ENCODE measurements at regions not wholly inside any gene's neighbourhood (a gene's known extent, or its start where the extent isn't known, plus 50 kb on each side); places are given as distances from the start of the nearest gene placed in this dataset.
"Not testable (repeated sequence)": the region's sequence is repeated elsewhere in the genome, so short reads cannot be mapped to it uniquely, and the experiment has no call there.

GRCh38 chr3:81913886-81914663, 152.6 kb upstream of the GBE1 start:
- DNase-seq, result no peak

- no peak for DNase-seq
Observed at GRCh38 chr3:81911221-81911620, 149.8 kb upstream of the GBE1 start.

- no peak for DNase-seq
Observed at GRCh38 chr3:81910244-81910852, 148.9 kb upstream of the GBE1 start.

- no peak for DNase-seq
Observed at GRCh38 chr3:81909796-81910195, 148.4 kb upstream of the GBE1 start.

GRCh38 chr3:81908561-81908960, 147.1 kb upstream of the GBE1 start:
- DNase-seq, result no peak

GRCh38 chr3:81898336-81898735, 136.9 kb upstream of the GBE1 start:
- no peak for DNase-seq

GRCh38 chr3:81894598-81894997, 133.2 kb upstream of the GBE1 start:
- DNase-seq, result no peak

GRCh38 chr3:81891055-81891895, 129.8 kb upstream of the GBE1 start:
- no peak for DNase-seq

GRCh38 chr3:81888914-81889557, 127.6 kb upstream of the GBE1 start:
- DNase-seq, result peak; percentile 38 to 42

- no peak for DNase-seq
Observed at GRCh38 chr3:81887448-81887847, 126.0 kb upstream of the GBE1 start.

GRCh38 chr3:81886081-81886480, 124.6 kb upstream of the GBE1 start:
- no peak for DNase-seq

- DNase-seq, result no peak
Observed at GRCh38 chr3:81884791-81885190, 123.3 kb upstream of the GBE1 start.

- no peak for DNase-seq
Observed at GRCh38 chr3:81876826-81877225, 115.4 kb upstream of the GBE1 start.

GRCh38 chr3:81874738-81875137, 113.3 kb upstream of the GBE1 start:
- DNase-seq, result no peak

GRCh38 chr3:81872566-81872965, 111.1 kb upstream of the GBE1 start:
- DNase-seq, result no peak

- no peak for DNase-seq
Observed at GRCh38 chr3:81871358-81872155, 110.1 kb upstream of the GBE1 start.

GRCh38 chr3:81869382-81869781, 107.9 kb upstream of the GBE1 start:
- DNase-seq, result no peak

GRCh38 chr3:81868597-81868996, 107.2 kb upstream of the GBE1 start:
- no peak for DNase-seq

GRCh38 chr3:81867875-81868274, 106.4 kb upstream of the GBE1 start:
- no peak for DNase-seq

- not testable (repeated sequence) for DNase-seq
Observed at GRCh38 chr3:81865164-81865563, 103.7 kb upstream of the GBE1 start.

- no peak for DNase-seq
Observed at GRCh38 chr3:81864272-81864671, 102.8 kb upstream of the GBE1 start.

All from right lung (tissue), 2 donors.